Erythroblast (primary cell): ENCODE measurements at regions not wholly inside any gene's neighbourhood (a gene's known extent, or its start where the extent isn't known, plus 50 kb on each side); places are given as distances from the start of the nearest gene placed in this dataset.

ENCODE experiments used
- GATA1 ChIP-seq: IDR thresholded peaks from 2 replicates; pipeline ENCODE4 v1.6.1; 2011; ENCODE audit warnings: low read depth, mild to moderate bottlenecking, control low read depth, low read length, moderate library complexity
- POLR2A ChIP-seq: IDR thresholded peaks from 2 replicates; pipeline ENCODE4 v1.6.1; 2011; ENCODE audit warnings: mild to moderate bottlenecking, low read length

DNA sequence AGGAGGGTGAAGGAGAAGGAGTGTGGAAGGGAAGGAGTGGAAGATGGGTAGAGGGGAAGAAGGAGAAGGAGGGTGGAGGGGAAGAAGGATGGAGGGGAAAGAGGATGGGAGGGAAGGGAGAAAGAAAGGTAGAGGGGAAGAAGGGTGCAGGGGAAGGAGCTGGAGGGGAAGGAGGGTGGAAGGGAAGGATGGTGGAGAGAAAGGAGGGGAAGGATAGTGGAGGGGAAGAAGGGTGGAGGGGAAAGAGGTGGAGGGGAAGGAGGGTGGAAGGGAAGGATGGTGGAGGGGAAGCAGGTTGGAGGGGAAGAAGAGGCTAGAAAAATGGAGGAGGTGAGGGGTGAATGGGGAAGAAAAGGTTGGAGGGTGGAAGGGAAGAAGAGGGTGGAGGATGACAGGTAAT lies 927.9 kb downstream of the UQCRFS1 start:
- no peak for TF ChIP-seq POLR2A
- TF ChIP-seq GATA1, result no peak
